Activated T-helper 2 cell treated with anti-CD3 and anti-CD28 coated beads, Interferon-gamma antibody, Interleukin-2, Interleukin-4, amounts not matched to agents 10 μg/mL and 5 μg/mL and 100 μg/mL, durations not matched to agents 14 hours and 24 hours and 36 hours (primary cell): ENCODE measurements at regions not wholly inside any gene's neighbourhood (a gene's known extent, or its start where the extent isn't known, plus 50 kb on each side); places are given as distances from the start of the nearest gene placed in this dataset.

Experiments
- DNase-seq: peaks from one replicate; pipeline ENCODE4 v3.0.0; 2021; ENCODE audit warnings: low spot score
- H3K27ac Mint-ChIP-seq: one replicate; pipeline ENCODE4 v1.8.0; 2021; ENCODE audit warnings: mixed read lengths
- H3K27me3 Mint-ChIP-seq: one replicate; pipeline ENCODE4 v1.8.0; 2021; ENCODE audit warnings: low read depth, mixed read lengths
- H3K36me3 Mint-ChIP-seq: one replicate; pipeline ENCODE4 v1.8.0; 2021; ENCODE audit warnings: low read depth, mixed read lengths
- H3K4me1 Mint-ChIP-seq: one replicate; pipeline ENCODE4 v1.8.0; 2021; ENCODE audit warnings: low read depth, mixed read lengths
- H3K4me3 Mint-ChIP-seq: one replicate; pipeline ENCODE4 v1.8.0; 2021; ENCODE audit warnings: low read depth, mild to moderate bottlenecking, moderate library complexity, mixed read lengths
- H3K9me3 Mint-ChIP-seq: one replicate; pipeline ENCODE4 v1.8.0; 2021; ENCODE audit warnings: mixed read lengths
- intact Hi-C: fragments of 100-400 bp; cut with micrococcal nuclease; formaldehyde crosslinking; loops from one replicate; pipeline ENCODE4 v1.15.1; 2023

- Mint-ChIP-seq H3K27ac (no peak overlapping the region), H3K9me3 (no peaks in the 10 kb centered on the region), H3K4me3 (no peak overlapping the region), H3K36me3 (no peaks in the 10 kb centered on the region), H3K4me1 (no peaks in the 10 kb centered on the region), H3K27me3 (no peaks in the 10 kb centered on the region)
- intact Hi-C loops, result no loop called here
- DNase-seq, result no peak
Measured at GRCh38 chr2:182558564-182558963, 131.7 kb upstream of the PDE1A start.

GRCh38 chr2:182559623-182560022, 132.8 kb upstream of the PDE1A start:
- DNase-seq, result no peak
- intact Hi-C loops, result no loop called here
- Mint-ChIP-seq H3K36me3 (no peaks in the 10 kb centered on the region), H3K4me3 (no peak overlapping the region), H3K4me1 (no peaks in the 10 kb centered on the region), H3K27me3 (no peaks in the 10 kb centered on the region), H3K27ac (no peak overlapping the region), H3K9me3 (no peaks in the 10 kb centered on the region)

- no peak overlapping the region for H3K4me3 Mint-ChIP-seq
- H3K4me1 Mint-ChIP-seq, result no peaks in the 10 kb centered on the region
- no peak overlapping the region for H3K27ac Mint-ChIP-seq
- no peak for DNase-seq
- intact Hi-C loops, result no loop called here
- no peaks in the 10 kb centered on the region for H3K9me3 Mint-ChIP-seq
- no peaks in the 10 kb centered on the region for H3K27me3 Mint-ChIP-seq
- H3K36me3 Mint-ChIP-seq, result no peaks in the 10 kb centered on the region
Measured at GRCh38 chr2:182565911-182566567, 139.2 kb upstream of the PDE1A start.

GRCh38 chr2:182573553-182573952, 142.5 kb upstream of the DNAJC10 start:
- intact Hi-C loops, result no loop called here
- no peaks in the 10 kb centered on the region for H3K27me3 Mint-ChIP-seq
- H3K4me3 Mint-ChIP-seq, result no peak overlapping the region
- no peak overlapping the region for H3K27ac Mint-ChIP-seq
- no peak for DNase-seq
- H3K9me3 Mint-ChIP-seq, result no peaks in the 10 kb centered on the region
- H3K36me3 Mint-ChIP-seq, result no peaks in the 10 kb centered on the region
- H3K4me1 Mint-ChIP-seq, result no peaks in the 10 kb centered on the region

- Mint-ChIP-seq H3K4me1 (no peaks in the 10 kb centered on the region), H3K9me3 (no peaks in the 10 kb centered on the region), H3K4me3 (no peak overlapping the region), H3K27me3 (no peaks in the 10 kb centered on the region), H3K36me3 (no peaks in the 10 kb centered on the region), H3K27ac (no peak overlapping the region)
- intact Hi-C loops, result no loop called here
- DNase-seq, result no peak
Measured at GRCh38 chr2:182577816-182578215, 138.2 kb upstream of the DNAJC10 start.

GRCh38 chr2:182581196-182581935, 134.7 kb upstream of the DNAJC10 start:
- H3K9me3 Mint-ChIP-seq, result no peaks in the 10 kb centered on the region
- no peaks in the 10 kb centered on the region for H3K27me3 Mint-ChIP-seq
- H3K4me1 Mint-ChIP-seq, result no peaks in the 10 kb centered on the region
- no peak for DNase-seq
- H3K36me3 Mint-ChIP-seq, result no peaks in the 10 kb centered on the region
- no peak overlapping the region for H3K27ac Mint-ChIP-seq
- intact Hi-C loops, result no loop called here
- no peak overlapping the region for H3K4me3 Mint-ChIP-seq

- Mint-ChIP-seq H3K27me3 (no peaks in the 10 kb centered on the region), H3K27ac (no peak overlapping the region), H3K36me3 (no peaks in the 10 kb centered on the region), H3K4me3 (no peak overlapping the region), H3K9me3 (no peaks in the 10 kb centered on the region), H3K4me1 (no peaks in the 10 kb centered on the region)
- intact Hi-C loops, result no loop called here
- no peak for DNase-seq
Measured at GRCh38 chr2:182584462-182584861, 131.6 kb upstream of the DNAJC10 start.

GRCh38 chr2:182585001-182585400, 131.1 kb upstream of the DNAJC10 start:
- no peaks in the 10 kb centered on the region for H3K27me3 Mint-ChIP-seq
- no peak overlapping the region for H3K27ac Mint-ChIP-seq
- no peak for DNase-seq
- H3K4me1 Mint-ChIP-seq, result no peaks in the 10 kb centered on the region
- intact Hi-C loops, result no loop called here
- no peak overlapping the region for H3K4me3 Mint-ChIP-seq
- no peaks in the 10 kb centered on the region for H3K36me3 Mint-ChIP-seq
- no peaks in the 10 kb centered on the region for H3K9me3 Mint-ChIP-seq

- Mint-ChIP-seq H3K4me1 (no peaks in the 10 kb centered on the region), H3K9me3 (no peaks in the 10 kb centered on the region), H3K4me3 (no peak overlapping the region), H3K27ac (no peak overlapping the region), H3K36me3 (no peaks in the 10 kb centered on the region), H3K27me3 (no peaks in the 10 kb centered on the region)
- intact Hi-C loops, result no loop called here
- DNase-seq, result no peak
Measured at GRCh38 chr2:182585430-182585829, 130.6 kb upstream of the DNAJC10 start.

GRCh38 chr2:182586426-182586825, 129.6 kb upstream of the DNAJC10 start:
- Mint-ChIP-seq H3K27ac (no peak overlapping the region), H3K9me3 (no peaks in the 10 kb centered on the region), H3K4me1 (no peaks in the 10 kb centered on the region), H3K4me3 (no peak overlapping the region), H3K36me3 (no peaks in the 10 kb centered on the region), H3K27me3 (no peaks in the 10 kb centered on the region)
- intact Hi-C loops, result no loop called here
- no peak for DNase-seq

GRCh38 chr2:182587831-182588230, 128.2 kb upstream of the DNAJC10 start:
- Mint-ChIP-seq H3K27ac (no peak overlapping the region), H3K9me3 (no peaks in the 10 kb centered on the region), H3K36me3 (no peaks in the 10 kb centered on the region), H3K27me3 (no peaks in the 10 kb centered on the region), H3K4me1 (no peaks in the 10 kb centered on the region), H3K4me3 (no peak overlapping the region)
- intact Hi-C loops, result no loop called here
- no peak for DNase-seq

- H3K9me3 Mint-ChIP-seq, result no peaks in the 10 kb centered on the region
- no peak for DNase-seq
- H3K4me3 Mint-ChIP-seq, result no peak overlapping the region
- H3K27me3 Mint-ChIP-seq, result no peaks in the 10 kb centered on the region
- H3K4me1 Mint-ChIP-seq, result no peaks in the 10 kb centered on the region
- H3K27ac Mint-ChIP-seq, result no peak overlapping the region
- intact Hi-C loops, result no loop called here
- H3K36me3 Mint-ChIP-seq, result no peaks in the 10 kb centered on the region
Measured at GRCh38 chr2:182589121-182589520, 126.9 kb upstream of the DNAJC10 start.

- Mint-ChIP-seq H3K4me1 (no peaks in the 10 kb centered on the region), H3K9me3 (no peaks in the 10 kb centered on the region), H3K36me3 (no peaks in the 10 kb centered on the region), H3K27ac (no peak overlapping the region), H3K27me3 (peaks cover 2% of the 10 kb centered on the region), H3K4me3 (no peak overlapping the region)
- DNase-seq, result no peak
- intact Hi-C loops, result no loop called here
Measured at GRCh38 chr2:182591774-182592173, 124.3 kb upstream of the DNAJC10 start.
